SU-DHL-6 (cell line): ENCODE measurements at regions not wholly inside any gene's neighbourhood (a gene's known extent, or its start where the extent isn't known, plus 50 kb on each side); places are given as distances from the start of the nearest gene placed in this dataset.

Experiments used
- EZH2phosphoT487 ChIP-seq: fragments of 200-600 bp; sonication (generic), shearing (Covaris generic); conservative IDR thresholded peaks from 2 replicates; pipeline ENCODE4 v1.6.1; 2018; ENCODE audit warnings: mild to moderate bottlenecking, antibody characterized with exemption, low read length, moderate library complexity, mixed read lengths
- TF ChIP-seq, protein P1 (sequence below): fragments of 200-600 bp; sonication (generic); IDR thresholded peaks from one replicate; pipeline ENCODE4 v1.5.1; 2017; ENCODE audit warnings: antibody characterized with exemption, mild to moderate bottlenecking, low read length, moderate library complexity; ENCODE audit not compliant: insufficient read depth, poor library complexity, severe bottlenecking

DNA sequence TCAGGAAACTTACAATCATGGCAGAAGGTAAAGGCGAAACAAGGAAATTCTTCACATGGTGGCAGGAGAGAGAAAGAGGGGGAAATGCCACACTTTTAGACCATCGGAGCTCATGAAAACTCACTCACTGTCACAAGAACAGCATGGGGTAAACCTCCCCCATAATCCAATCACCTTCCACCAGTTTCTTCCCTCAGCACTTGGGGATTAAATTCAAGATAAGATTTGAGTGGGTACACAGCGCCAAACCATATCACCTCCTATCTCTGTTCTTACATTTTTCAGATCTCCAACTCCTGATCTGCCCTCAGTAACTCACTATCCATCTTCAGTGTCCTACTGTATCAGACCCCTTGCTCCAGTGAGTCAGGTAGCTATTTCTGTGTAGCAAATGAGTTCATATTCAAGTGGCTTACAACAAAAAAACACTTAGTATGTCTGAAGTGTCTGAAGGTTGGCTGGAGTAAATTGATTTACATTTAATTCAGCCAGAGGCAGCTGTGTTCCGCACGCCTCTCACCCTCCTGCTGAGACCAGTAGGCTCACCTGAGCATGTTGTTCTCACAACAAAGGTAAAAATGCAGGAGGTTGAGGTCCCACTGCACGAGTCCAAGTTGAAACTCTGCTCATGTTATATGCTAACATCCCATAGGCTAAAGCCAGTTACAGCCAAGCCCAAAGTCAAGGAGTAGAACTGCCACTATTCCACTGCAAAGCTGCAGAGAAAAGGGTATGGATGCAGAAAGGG, 180.7 kb upstream of the LMCD1 start:
- TF ChIP-seq, protein P1, sequence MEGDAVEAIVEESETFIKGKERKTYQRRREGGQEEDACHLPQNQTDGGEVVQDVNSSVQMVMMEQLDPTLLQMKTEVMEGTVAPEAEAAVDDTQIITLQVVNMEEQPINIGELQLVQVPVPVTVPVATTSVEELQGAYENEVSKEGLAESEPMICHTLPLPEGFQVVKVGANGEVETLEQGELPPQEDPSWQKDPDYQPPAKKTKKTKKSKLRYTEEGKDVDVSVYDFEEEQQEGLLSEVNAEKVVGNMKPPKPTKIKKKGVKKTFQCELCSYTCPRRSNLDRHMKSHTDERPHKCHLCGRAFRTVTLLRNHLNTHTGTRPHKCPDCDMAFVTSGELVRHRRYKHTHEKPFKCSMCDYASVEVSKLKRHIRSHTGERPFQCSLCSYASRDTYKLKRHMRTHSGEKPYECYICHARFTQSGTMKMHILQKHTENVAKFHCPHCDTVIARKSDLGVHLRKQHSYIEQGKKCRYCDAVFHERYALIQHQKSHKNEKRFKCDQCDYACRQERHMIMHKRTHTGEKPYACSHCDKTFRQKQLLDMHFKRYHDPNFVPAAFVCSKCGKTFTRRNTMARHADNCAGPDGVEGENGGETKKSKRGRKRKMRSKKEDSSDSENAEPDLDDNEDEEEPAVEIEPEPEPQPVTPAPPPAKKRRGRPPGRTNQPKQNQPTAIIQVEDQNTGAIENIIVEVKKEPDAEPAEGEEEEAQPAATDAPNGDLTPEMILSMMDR: no peak
- no peak for TF ChIP-seq EZH2phosphoT487
